ENCODE measurements at regions not wholly inside any gene's neighbourhood (a gene's known extent, or its start where the extent isn't known, plus 50 kb on each side); places are given as distances from the start of the nearest gene placed in this dataset.
A peak's percentile ranks its signal among the peaks of the same experiment; 100 is the strongest.

GRCh38 chr2:60629305-60629662, 75.8 kb upstream of the BCL11A start:
- Histone ChIP-seq H3K27ac (no peak overlapping the region), H3K4me1 (no peaks in the 10 kb centered on the region), H3K27me3 (peaks cover 0 to 60% (median 5%) of the 10 kb centered on the region in 9 donors), H3K9me3 (no peaks in the 10 kb centered on the region), H3K4me3 (no peak overlapping the region), H3K36me3 (no peaks in the 10 kb centered on the region)
- ATAC-seq (no peak), DNase-seq (no peak)
- intact Hi-C loops (cut with DNase I), result no loop called here
- WGBS, 4 donors, result 50 to 64% (median 63%) methylated on average over 3 of the region's 3 CpGs
- TF ChIP-seq CTCF (IDR thresholded peaks at IDR 0.05) (no peak), POLR2A (IDR thresholded peaks at IDR 0.05) (no peak)

- Histone ChIP-seq H3K4me1 (no peaks in the 10 kb centered on the region), H3K27ac (no peak overlapping the region), H3K27me3 (peaks cover 0 to 60% (median 7%) of the 10 kb centered on the region in 9 donors), H3K9me3 (no peaks in the 10 kb centered on the region), H3K36me3 (no peaks in the 10 kb centered on the region), H3K4me3 (no peak overlapping the region)
- 85 to 96% (median 90%) methylated on average over 4 of the region's 4 CpGs for WGBS, 4 donors
- ATAC-seq (no peak), DNase-seq (no peak)
- TF ChIP-seq POLR2A (IDR thresholded peaks at IDR 0.05) (no peak), CTCF (IDR thresholded peaks at IDR 0.05) (no peak)
- intact Hi-C loops (cut with DNase I), result no loop called here
Observed at GRCh38 chr2:60629801-60630385, 76.4 kb upstream of the BCL11A start.

- WGBS, 4 donors, result 55 to 68% (median 62%) methylated on average over 5 of the region's 5 CpGs
- TF ChIP-seq CTCF (IDR thresholded peaks at IDR 0.05) (no peak), POLR2A (IDR thresholded peaks at IDR 0.05) (no peak)
- intact Hi-C loops (cut with DNase I), result no loop called here
- H3K27ac ChIP-seq, result no peak overlapping the region
- H3K9me3 ChIP-seq, result no peaks in the 10 kb centered on the region
- H3K27me3 ChIP-seq, result peaks cover 0 to 31% (median 2%) of the 10 kb centered on the region in 9 donors
- no peak for ATAC-seq
- no peaks in the 10 kb centered on the region for H3K36me3 ChIP-seq
- H3K4me3 ChIP-seq, result no peak overlapping the region
- DNase-seq, result no peak
- peaks cover 0 to 6% (median 0%) of the 10 kb centered on the region in 12 donors for H3K4me1 ChIP-seq
Observed at GRCh38 chr2:60633615-60634014, 80.2 kb upstream of the BCL11A start.

GRCh38 chr2:60634438-60634837, 81.0 kb upstream of the BCL11A start:
- Histone ChIP-seq H3K27me3 (peaks cover 0 to 31% (median 2%) of the 10 kb centered on the region in 9 donors), H3K4me3 (no peak overlapping the region), H3K36me3 (no peaks in the 10 kb centered on the region), H3K27ac (no peak overlapping the region), H3K9me3 (no peaks in the 10 kb centered on the region), H3K4me1 (peaks cover 0 to 6% (median 0%) of the 10 kb centered on the region in 12 donors)
- WGBS, 4 donors, result 50 to 78% (median 65%) methylated on average over 1 of the region's 1 CpG
- intact Hi-C loops (cut with DNase I), result no loop called here
- no peak for TF ChIP-seq POLR2A (IDR thresholded peaks at IDR 0.05)
- peak in 1 of 4 donors; percentile 72 for ATAC-seq
- DNase-seq, result no peak
